ENCODE measurements at regions not wholly inside any gene's neighbourhood (a gene's known extent, or its start where the extent isn't known, plus 50 kb on each side); places are given as distances from the start of the nearest gene placed in this dataset.

GRCh38 chr2:181165199-181165868, 184.9 kb downstream of the UBE2E3 start:
- no peak for DNase-seq (ENCODE audit: low read depth)
- H3K4me3 ChIP-seq (ENCODE audit: low read depth, low read length): no peak overlapping the region
- TF ChIP-seq CTCF (IDR thresholded peaks at IDR 0.05; ENCODE audit: insufficient read depth, low read length): no peak

- TF ChIP-seq CTCF (IDR thresholded peaks at IDR 0.05; ENCODE audit: insufficient read depth, low read length): no peak
- peak; percentile 6 for DNase-seq (ENCODE audit: low read depth)
- no peak overlapping the region for H3K4me3 ChIP-seq (ENCODE audit: low read depth, low read length)
These were observed 189.1 kb downstream of the UBE2E3 start for GRCh38 chr2:181169503-181169902.

GRCh38 chr2:181170256-181170655, 189.9 kb downstream of the UBE2E3 start:
- no peak for TF ChIP-seq CTCF (IDR thresholded peaks at IDR 0.05; ENCODE audit: insufficient read depth, low read length)
- DNase-seq (ENCODE audit: low read depth): no peak
- no peak overlapping the region for H3K4me3 ChIP-seq (ENCODE audit: low read depth, low read length)

- DNase-seq (ENCODE audit: low read depth): no peak
- H3K4me3 ChIP-seq (ENCODE audit: low read depth, low read length): no peak overlapping the region
- no peak for TF ChIP-seq CTCF (IDR thresholded peaks at IDR 0.05; ENCODE audit: insufficient read depth, low read length)
These were observed 192.3 kb downstream of the UBE2E3 start for GRCh38 chr2:181172676-181173075.

- peak; percentile 58 for DNase-seq (ENCODE audit: low read depth)
- H3K4me3 ChIP-seq (ENCODE audit: low read depth, low read length): no peak overlapping the region
- no peak for TF ChIP-seq CTCF (IDR thresholded peaks at IDR 0.05; ENCODE audit: insufficient read depth, low read length)
These were observed 194.5 kb downstream of the UBE2E3 start for GRCh38 chr2:181174611-181175580.

DNA sequence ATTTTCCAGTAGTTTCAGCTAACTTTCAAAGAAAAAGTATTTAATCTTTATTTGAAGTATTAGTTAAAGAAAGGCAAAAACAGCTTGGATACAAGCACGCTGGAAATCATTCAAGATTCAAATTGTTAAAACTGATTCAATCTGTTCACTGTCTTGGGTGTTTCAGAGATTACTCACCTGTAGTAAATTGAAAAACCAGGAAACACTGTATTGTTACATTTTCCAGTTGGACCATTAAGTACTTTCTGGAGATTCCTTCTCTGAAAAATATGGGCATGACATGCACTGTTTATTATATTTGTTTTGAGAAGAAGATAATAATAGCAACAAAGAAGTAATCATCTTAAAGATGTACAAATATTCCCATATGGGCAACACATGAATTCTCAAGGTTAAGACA, 196.1 kb downstream of the UBE2E3 start:
- no peak overlapping the region for H3K4me3 ChIP-seq (ENCODE audit: low read depth, low read length)
- DNase-seq (ENCODE audit: low read depth): no peak
- no peak for TF ChIP-seq CTCF (IDR thresholded peaks at IDR 0.05; ENCODE audit: insufficient read depth, low read length)
